ENCODE measurements at regions not wholly inside any gene's neighbourhood (a gene's known extent, or its start where the extent isn't known, plus 50 kb on each side); places are given as distances from the start of the nearest gene placed in this dataset.

GRCh38 chr7:28312948-28313347, 99.4 kb upstream of the CREB5 start:
- Histone ChIP-seq H3K9me2 (replicated peaks; ENCODE audit: insufficient read depth) (no peaks in the 10 kb centered on the region), H2AFZ (no peak overlapping the region), H3K27ac (no peak overlapping the region), H4K20me1 (ENCODE audit: insufficient read depth, poor library complexity, severe bottlenecking) (no peaks in the 10 kb centered on the region), H3K9me3 (ENCODE audit: low read depth) (no peaks in the 10 kb centered on the region), H3K36me3 (replicated peaks; ENCODE audit: insufficient read depth, low read depth) (no peaks in the 10 kb centered on the region), H3K4me2 (no peak overlapping the region), H3K27me3 (no peaks in the 10 kb centered on the region), H3K4me3 (no peak overlapping the region), H3K79me2 (no peaks in the 10 kb centered on the region), H3K4me1 (ENCODE audit: insufficient read depth) (peaks cover 28% of the 10 kb centered on the region)
- no peak for DNase-seq (ENCODE audit: low spot score)
- 93% methylated on average over 6 of the region's 6 CpGs for WGBS (ENCODE audit: low lambda C conversion rate, missing lambda C conversion rate)
- TF ChIP-seq CTCF (IDR thresholded peaks at IDR 0.05; ENCODE audit: poor library complexity) (no peak), EZH2phosphoT487 (IDR thresholded peaks at IDR 0.05; ENCODE audit: low read depth, severe bottlenecking, unreplicated experiment) (no peak), EZH2 (IDR thresholded peaks at IDR 0.05; ENCODE audit: borderline replicate concordance) (no peak)

- Histone ChIP-seq H3K4me2 (peak overlapping the region; percentile 0), H4K20me1 (ENCODE audit: insufficient read depth, poor library complexity, severe bottlenecking) (no peaks in the 10 kb centered on the region), H3K9me3 (ENCODE audit: low read depth) (no peaks in the 10 kb centered on the region), H3K9me2 (replicated peaks; ENCODE audit: insufficient read depth) (no peaks in the 10 kb centered on the region), H3K36me3 (replicated peaks; ENCODE audit: insufficient read depth, low read depth) (no peaks in the 10 kb centered on the region), H3K4me1 (ENCODE audit: insufficient read depth) (peaks cover 27% of the 10 kb centered on the region), H3K27me3 (no peaks in the 10 kb centered on the region), H3K27ac (no peak overlapping the region), H2AFZ (no peak overlapping the region), H3K79me2 (no peaks in the 10 kb centered on the region), H3K4me3 (no peak overlapping the region)
- DNase-seq (ENCODE audit: low spot score), result no peak
- TF ChIP-seq CTCF (IDR thresholded peaks at IDR 0.05; ENCODE audit: poor library complexity) (no peak), EZH2 (IDR thresholded peaks at IDR 0.05; ENCODE audit: borderline replicate concordance) (no peak), EZH2phosphoT487 (IDR thresholded peaks at IDR 0.05; ENCODE audit: low read depth, severe bottlenecking, unreplicated experiment) (no peak)
- 23% methylated on average over 3 of the region's 3 CpGs for WGBS (ENCODE audit: low lambda C conversion rate, missing lambda C conversion rate)
These were observed 97.5 kb upstream of the CREB5 start for GRCh38 chr7:28314841-28315240.

DNA sequence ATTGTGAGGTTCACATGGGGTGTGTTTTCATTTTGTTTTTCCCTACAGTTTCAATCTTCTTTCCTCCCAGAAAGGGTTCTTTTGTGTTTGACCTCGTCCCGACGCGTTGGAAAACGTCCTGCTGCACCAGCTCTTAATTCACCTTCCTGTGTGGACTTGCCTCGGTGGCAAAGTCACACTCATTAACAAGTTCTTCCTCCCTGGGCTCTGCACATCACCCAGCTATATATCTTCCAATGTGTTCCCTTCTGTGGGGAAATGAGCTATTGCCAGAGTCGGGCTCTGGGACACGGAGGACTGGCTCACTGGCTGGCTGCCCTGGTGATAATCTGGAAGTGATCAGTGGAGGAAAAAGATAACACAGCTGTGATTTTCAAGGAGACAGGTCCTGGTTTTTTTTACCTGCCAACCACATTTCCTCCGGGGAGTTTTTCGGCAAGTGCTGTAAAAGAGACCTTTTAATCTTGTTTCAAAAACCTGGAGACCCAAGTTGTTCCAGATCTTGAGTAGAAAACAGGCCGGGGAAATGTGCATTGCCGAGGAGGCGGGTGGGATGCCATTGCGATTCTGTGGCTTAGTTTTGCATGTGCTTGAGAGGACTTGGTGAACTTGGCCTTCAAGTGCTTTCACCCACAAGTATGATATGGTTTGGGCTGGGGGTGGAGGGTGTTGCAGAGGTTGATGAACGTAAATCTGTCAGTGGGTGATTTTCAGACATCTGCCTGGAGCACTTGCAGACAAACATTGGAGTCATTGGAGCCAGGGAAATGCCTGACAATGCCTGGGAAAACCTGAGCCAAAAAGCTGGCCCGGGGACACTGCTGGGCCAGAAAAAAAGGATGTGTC, 96.5 kb upstream of the CREB5 start:
- no peak overlapping the region for H3K27ac ChIP-seq
- H3K9me3 ChIP-seq (ENCODE audit: low read depth), result no peaks in the 10 kb centered on the region
- peak overlapping the region; percentile 9 for H3K4me2 ChIP-seq
- no peaks in the 10 kb centered on the region for H3K79me2 ChIP-seq
- peaks cover 24% of the 10 kb centered on the region for H3K4me1 ChIP-seq (ENCODE audit: insufficient read depth)
- H3K27me3 ChIP-seq, result no peaks in the 10 kb centered on the region
- H3K9me2 ChIP-seq (replicated peaks; ENCODE audit: insufficient read depth), result no peaks in the 10 kb centered on the region
- TF ChIP-seq CTCF (IDR thresholded peaks at IDR 0.05; ENCODE audit: poor library complexity) (no peak), EZH2 (IDR thresholded peaks at IDR 0.05; ENCODE audit: borderline replicate concordance) (no peak), EZH2phosphoT487 (IDR thresholded peaks at IDR 0.05; ENCODE audit: low read depth, severe bottlenecking, unreplicated experiment) (no peak)
- H3K4me3 ChIP-seq, result no peak overlapping the region
- no peaks in the 10 kb centered on the region for H4K20me1 ChIP-seq (ENCODE audit: insufficient read depth, poor library complexity, severe bottlenecking)
- no peaks in the 10 kb centered on the region for H3K36me3 ChIP-seq (replicated peaks; ENCODE audit: insufficient read depth, low read depth)
- 33% methylated on average over 16 of the region's 16 CpGs for WGBS (ENCODE audit: low lambda C conversion rate, missing lambda C conversion rate)
- no peak for DNase-seq (ENCODE audit: low spot score)
- no peak overlapping the region for H2AFZ ChIP-seq

Data from hepatocyte (in vitro differentiated cells).